Activated naive CD8-positive, alpha-beta T cell treated with anti-CD3 and anti-CD28 coated beads, Interleukin-2, amount 10 ng/mL, durations not matched to agents 7 days and 5 days (primary cell): ENCODE measurements at regions not wholly inside any gene's neighbourhood (a gene's known extent, or its start where the extent isn't known, plus 50 kb on each side); places are given as distances from the start of the nearest gene placed in this dataset.
"Not testable (repeated sequence)": the region's sequence is repeated elsewhere in the genome, so short reads cannot be mapped to it uniquely, and the experiment has no call there.

Experiments
- ATAC-seq: fragments of 150-1000 bp; cut with Tn5 transposase; one replicate; pipeline ENCODE4 v1.10.0; 2021; ENCODE audit warnings: low read depth, moderate library complexity
- POLR2A ChIA-PET: fragments of 350-600 bp; sonication (Branson Sonifier 250); formaldehyde crosslinking; loops from one replicate; lab custom pipeline; 2021; ENCODE audit warnings: antibody characterized with exemption; lab: Charles Lee
- DNase-seq: peaks from one replicate; pipeline ENCODE4 v3.0.0; 2021
- H3K27ac Mint-ChIP-seq: one replicate; pipeline ENCODE4 v1.8.0; 2022; ENCODE audit warnings: mild to moderate bottlenecking, mixed read lengths
- H3K27me3 Mint-ChIP-seq: one replicate; pipeline ENCODE4 v1.8.0; 2022; ENCODE audit warnings: mild to moderate bottlenecking, moderate library complexity, mixed read lengths
- H3K36me3 Mint-ChIP-seq: one replicate; pipeline ENCODE4 v1.8.0; 2021; ENCODE audit warnings: mild to moderate bottlenecking, mixed read lengths
- H3K4me1 Mint-ChIP-seq: one replicate; pipeline ENCODE4 v1.8.0; 2021; ENCODE audit warnings: mixed read lengths
- H3K4me3 Mint-ChIP-seq: one replicate; pipeline ENCODE4 v1.8.0; 2022; ENCODE audit warnings: mild to moderate bottlenecking, moderate library complexity, mixed read lengths
- H3K9me3 Mint-ChIP-seq: one replicate; pipeline ENCODE4 v1.8.0; 2021; ENCODE audit warnings: mixed read lengths

GRCh38 chr1:148290881-148291280, 138.8 kb upstream of the NBPF11 start:
- POLR2A ChIA-PET, result no interaction called here
- ATAC-seq, result no peak
- H3K36me3 Mint-ChIP-seq, result no peaks in the 10 kb centered on the region

GRCh38 chr1:148289647-148290046, 137.6 kb upstream of the NBPF11 start:
- no peaks in the 10 kb centered on the region for H3K36me3 Mint-ChIP-seq
- DNase-seq (no peak), ATAC-seq (no peak)
- no peak overlapping the region for H3K27ac Mint-ChIP-seq
- no peaks in the 10 kb centered on the region for H3K9me3 Mint-ChIP-seq
- POLR2A ChIA-PET, result no interaction called here
- no peak overlapping the region for H3K4me3 Mint-ChIP-seq
- H3K4me1 Mint-ChIP-seq, result no peaks in the 10 kb centered on the region
- peaks cover 11% of the 10 kb centered on the region for H3K27me3 Mint-ChIP-seq

More at GRCh38 chr1:148290881-148291280, 138.8 kb upstream of the NBPF11 start:
- Mint-ChIP-seq H3K4me3 (no peak overlapping the region), H3K27ac (no peak overlapping the region), H3K27me3 (peaks cover 16% of the 10 kb centered on the region), H3K4me1 (no peaks in the 10 kb centered on the region), H3K9me3 (no peaks in the 10 kb centered on the region)
- DNase-seq, result no peak

- H3K9me3 Mint-ChIP-seq, H3K4me1 Mint-ChIP-seq, DNase-seq, H3K36me3 Mint-ChIP-seq, POLR2A ChIA-PET, H3K4me3 Mint-ChIP-seq, ATAC-seq, H3K27ac Mint-ChIP-seq: not testable (repeated sequence)
- peaks cover 14% of the 10 kb centered on the region for H3K27me3 Mint-ChIP-seq
These were observed 133.9 kb upstream of the NBPF11 start for GRCh38 chr1:148285946-148286345.

- ATAC-seq, result peak; percentile 90
- DNase-seq, H3K9me3 Mint-ChIP-seq, H3K27ac Mint-ChIP-seq, H3K36me3 Mint-ChIP-seq, POLR2A ChIA-PET: not testable (repeated sequence)
- Mint-ChIP-seq H3K27me3 (peaks cover 18% of the 10 kb centered on the region), H3K4me3 (peak overlapping the region; percentile 87), H3K4me1 (peaks cover 11% of the 10 kb centered on the region)
These were observed 128.9 kb upstream of the NBPF11 start for GRCh38 chr1:148280831-148281572.

GRCh38 chr1:148279002-148279542, 127.0 kb upstream of the NBPF11 start:
- H3K4me1 Mint-ChIP-seq, result peaks cover 11% of the 10 kb centered on the region
- not testable (repeated sequence) for DNase-seq, H3K36me3 Mint-ChIP-seq, ATAC-seq, H3K9me3 Mint-ChIP-seq
- H3K4me3 Mint-ChIP-seq, result peak overlapping the region; percentile 87
- peak overlapping the region; percentile 4 for H3K27ac Mint-ChIP-seq
- POLR2A ChIA-PET, result interaction anchor here (1.6 kb wide), 1 partner anchor 55 kb away, joined by 8 read pairs; no protein-coding TSS in a partner anchor
- peaks cover 28% of the 10 kb centered on the region for H3K27me3 Mint-ChIP-seq

GRCh38 chr1:148277865-148278279, 125.8 kb upstream of the NBPF11 start:
- peaks cover 34% of the 10 kb centered on the region for H3K27me3 Mint-ChIP-seq
- not testable (repeated sequence) for H3K27ac Mint-ChIP-seq, H3K4me3 Mint-ChIP-seq, H3K36me3 Mint-ChIP-seq, ATAC-seq, H3K9me3 Mint-ChIP-seq, DNase-seq
- POLR2A ChIA-PET, result interaction anchor here (1.5 kb wide), 1 partner anchor 57 kb away, joined by 3 read pairs; no protein-coding TSS in a partner anchor
- H3K4me1 Mint-ChIP-seq, result peaks cover 11% of the 10 kb centered on the region

GRCh38 chr1:148267066-148267465, 115.0 kb upstream of the NBPF11 start:
- POLR2A ChIA-PET, DNase-seq, H3K4me3 Mint-ChIP-seq, ATAC-seq, H3K9me3 Mint-ChIP-seq, H3K36me3 Mint-ChIP-seq, H3K27ac Mint-ChIP-seq: not testable (repeated sequence)
- Mint-ChIP-seq H3K27me3 (peaks cover 14% of the 10 kb centered on the region), H3K4me1 (peaks cover 12% of the 10 kb centered on the region)

GRCh38 chr1:148264374-148265276, 112.5 kb upstream of the NBPF11 start:
- H3K36me3 Mint-ChIP-seq, result no peaks in the 10 kb centered on the region
- POLR2A ChIA-PET, result interaction anchor here (2.7 kb wide), 1 partner anchor 70 kb away, joined by 93 read pairs; no protein-coding TSS in a partner anchor
- no peaks in the 10 kb centered on the region for H3K9me3 Mint-ChIP-seq
- H3K27ac Mint-ChIP-seq, result no peak overlapping the region
- H3K4me1 Mint-ChIP-seq, result peaks cover 12% of the 10 kb centered on the region
- ATAC-seq (no peak), DNase-seq (no peak)
- peak overlapping the region; percentile 86 for H3K4me3 Mint-ChIP-seq
- H3K27me3 Mint-ChIP-seq, result peaks cover 27% of the 10 kb centered on the region

- ATAC-seq (peak; percentile 22), DNase-seq (no peak)
- H3K4me1 Mint-ChIP-seq, result peaks cover 12% of the 10 kb centered on the region
- peaks cover 29% of the 10 kb centered on the region for H3K27me3 Mint-ChIP-seq
- H3K27ac Mint-ChIP-seq, result peak overlapping the region; percentile 84
- H3K4me3 Mint-ChIP-seq, result peak overlapping the region; percentile 86
- no peaks in the 10 kb centered on the region for H3K36me3 Mint-ChIP-seq
- no peaks in the 10 kb centered on the region for H3K9me3 Mint-ChIP-seq
- POLR2A ChIA-PET, result interaction anchor here (0.5 to 2.7 kb wide), 10 partner anchors 8 to 1180 kb away, joined by 3 to 93 read pairs (median 6); no protein-coding TSS in a partner anchor
These were observed 111.8 kb upstream of the NBPF11 start for GRCh38 chr1:148263906-148264255.

GRCh38 chr1:148263128-148263905, 111.2 kb upstream of the NBPF11 start:
- H3K36me3 Mint-ChIP-seq, result no peaks in the 10 kb centered on the region
- peak; percentile 67 for DNase-seq
- peak overlapping the region; percentile 86 for H3K4me3 Mint-ChIP-seq
- H3K9me3 Mint-ChIP-seq, result no peaks in the 10 kb centered on the region
- H3K27me3 Mint-ChIP-seq, result peaks cover 29% of the 10 kb centered on the region
- peak; percentile 88 for ATAC-seq
- peaks cover 12% of the 10 kb centered on the region for H3K4me1 Mint-ChIP-seq
- POLR2A ChIA-PET, result interaction anchor here (0.5 to 2.7 kb wide), 10 partner anchors 9 to 1179 kb away, joined by 3 to 93 read pairs (median 6); no protein-coding TSS in a partner anchor
- peak overlapping the region; percentile 84 for H3K27ac Mint-ChIP-seq

GRCh38 chr1:148261684-148262083, 109.6 kb upstream of the NBPF11 start:
- H3K27ac Mint-ChIP-seq, H3K36me3 Mint-ChIP-seq, DNase-seq, H3K4me3 Mint-ChIP-seq, H3K9me3 Mint-ChIP-seq, ATAC-seq: not testable (repeated sequence)
- Mint-ChIP-seq H3K27me3 (peaks cover 28% of the 10 kb centered on the region), H3K4me1 (peaks cover 12% of the 10 kb centered on the region)
- POLR2A ChIA-PET, result interaction anchor here (0.6 to 1.7 kb wide), 2 partner anchors 72 to 1874 kb away, joined by 3 to 4 read pairs; no protein-coding TSS in a partner anchor

- H3K9me3 Mint-ChIP-seq, ATAC-seq, POLR2A ChIA-PET, H3K4me3 Mint-ChIP-seq, H3K4me1 Mint-ChIP-seq, H3K36me3 Mint-ChIP-seq, H3K27ac Mint-ChIP-seq, DNase-seq: not testable (repeated sequence)
- peaks cover 30% of the 10 kb centered on the region for H3K27me3 Mint-ChIP-seq
These were observed 105.8 kb upstream of the NBPF11 start for GRCh38 chr1:148257886-148258285.
